IPS DF 4.7 (cell line): ENCODE measurements at regions not wholly inside any gene's neighbourhood (a gene's known extent, or its start where the extent isn't known, plus 50 kb on each side); places are given as distances from the start of the nearest gene placed in this dataset.

Experiments
- DNase-seq: peaks from one replicate; pipeline ENCODE4 v3.0.0-alpha.2; 2013; ENCODE audit warnings: low spot score; ENCODE audit errors: extremely low read depth

- no peak for DNase-seq
Measured at GRCh38 chr10:78579576-78579975, 489.2 kb upstream of the ZMIZ1 start.

GRCh38 chr10:78579995-78580394, 488.8 kb upstream of the ZMIZ1 start:
- no peak for DNase-seq

GRCh38 chr10:78581133-78581694, 487.6 kb upstream of the ZMIZ1 start:
- no peak for DNase-seq

- DNase-seq = no peak
Measured at GRCh38 chr10:78582540-78582939, 486.2 kb upstream of the ZMIZ1 start.

GRCh38 chr10:78584266-78584665, 484.5 kb upstream of the ZMIZ1 start:
- no peak for DNase-seq

- no peak for DNase-seq
Measured at GRCh38 chr10:78584681-78585080, 484.1 kb upstream of the ZMIZ1 start.

GRCh38 chr10:78585952-78586351, 482.8 kb upstream of the ZMIZ1 start:
- DNase-seq = no peak

GRCh38 chr10:78588194-78588811, 480.5 kb upstream of the ZMIZ1 start:
- DNase-seq = no peak

GRCh38 chr10:78589687-78590086, 479.1 kb upstream of the ZMIZ1 start:
- DNase-seq = no peak

GRCh38 chr10:78591066-78591465, 477.7 kb upstream of the ZMIZ1 start:
- no peak for DNase-seq

- no peak for DNase-seq
Measured at GRCh38 chr10:78594559-78595268, 474.1 kb upstream of the ZMIZ1 start.

GRCh38 chr10:78595269-78595619, 473.5 kb upstream of the ZMIZ1 start:
- no peak for DNase-seq

GRCh38 chr10:78596556-78596955, 472.2 kb upstream of the ZMIZ1 start:
- DNase-seq = no peak

- no peak for DNase-seq
Measured at GRCh38 chr10:78597796-78598555, 470.8 kb upstream of the ZMIZ1 start.

GRCh38 chr10:78599122-78599853, 469.5 kb upstream of the ZMIZ1 start:
- DNase-seq = no peak

GRCh38 chr10:78600121-78600665, 468.6 kb upstream of the ZMIZ1 start:
- DNase-seq = no peak

- no peak for DNase-seq
Measured at GRCh38 chr10:78600740-78601139, 468.0 kb upstream of the ZMIZ1 start.

GRCh38 chr10:78602201-78602932, 466.4 kb upstream of the ZMIZ1 start:
- DNase-seq = no peak

GRCh38 chr10:78604286-78604685, 464.5 kb upstream of the ZMIZ1 start:
- no peak for DNase-seq

- no peak for DNase-seq
Measured at GRCh38 chr10:78604721-78605120, 464.0 kb upstream of the ZMIZ1 start.
